ENCODE measurements at regions not wholly inside any gene's neighbourhood (a gene's known extent, or its start where the extent isn't known, plus 50 kb on each side); places are given as distances from the start of the nearest gene placed in this dataset.

DNA sequence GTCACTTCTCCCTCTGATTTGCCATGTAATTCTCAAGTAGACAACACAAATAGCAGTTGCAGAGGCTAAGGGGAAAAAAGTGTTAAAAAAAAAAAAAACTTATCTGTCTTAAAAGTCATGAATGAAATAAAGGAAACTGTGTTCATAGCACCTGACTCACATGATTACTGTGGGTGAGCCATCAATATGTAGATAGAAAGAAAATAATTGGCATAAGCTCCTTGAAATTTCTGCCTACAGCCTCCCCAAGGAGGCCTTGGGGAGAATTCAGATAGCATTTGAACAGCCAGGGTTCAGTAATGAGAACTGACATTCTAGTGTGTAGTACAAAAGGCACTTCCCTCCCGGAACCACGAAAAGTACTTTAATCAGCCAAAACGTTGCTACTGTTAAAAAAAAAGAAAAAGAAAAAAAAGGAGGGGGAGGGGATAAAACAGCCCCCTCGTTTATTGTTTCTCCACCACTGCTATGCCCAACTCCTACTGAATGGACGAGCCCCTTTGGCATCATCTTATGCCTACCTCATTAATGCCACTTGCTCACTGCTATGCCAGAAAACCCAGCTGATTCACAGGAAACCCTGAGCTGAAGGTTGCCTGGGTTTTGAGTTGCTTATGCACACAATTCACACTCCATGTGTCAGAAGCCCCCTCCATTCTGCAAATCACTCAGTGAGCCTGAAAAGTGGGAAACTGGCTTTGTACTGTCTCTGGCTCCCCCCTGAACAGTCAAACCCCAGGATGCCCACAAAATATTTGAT lies 65.5 kb upstream of the KLF7 start:
- TF ChIP-seq, protein P1, sequence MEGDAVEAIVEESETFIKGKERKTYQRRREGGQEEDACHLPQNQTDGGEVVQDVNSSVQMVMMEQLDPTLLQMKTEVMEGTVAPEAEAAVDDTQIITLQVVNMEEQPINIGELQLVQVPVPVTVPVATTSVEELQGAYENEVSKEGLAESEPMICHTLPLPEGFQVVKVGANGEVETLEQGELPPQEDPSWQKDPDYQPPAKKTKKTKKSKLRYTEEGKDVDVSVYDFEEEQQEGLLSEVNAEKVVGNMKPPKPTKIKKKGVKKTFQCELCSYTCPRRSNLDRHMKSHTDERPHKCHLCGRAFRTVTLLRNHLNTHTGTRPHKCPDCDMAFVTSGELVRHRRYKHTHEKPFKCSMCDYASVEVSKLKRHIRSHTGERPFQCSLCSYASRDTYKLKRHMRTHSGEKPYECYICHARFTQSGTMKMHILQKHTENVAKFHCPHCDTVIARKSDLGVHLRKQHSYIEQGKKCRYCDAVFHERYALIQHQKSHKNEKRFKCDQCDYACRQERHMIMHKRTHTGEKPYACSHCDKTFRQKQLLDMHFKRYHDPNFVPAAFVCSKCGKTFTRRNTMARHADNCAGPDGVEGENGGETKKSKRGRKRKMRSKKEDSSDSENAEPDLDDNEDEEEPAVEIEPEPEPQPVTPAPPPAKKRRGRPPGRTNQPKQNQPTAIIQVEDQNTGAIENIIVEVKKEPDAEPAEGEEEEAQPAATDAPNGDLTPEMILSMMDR (IDR thresholded peaks at IDR 0.05), result no peak
- no peak for TF ChIP-seq POLR2A (IDR thresholded peaks at IDR 0.05)

Data from lower leg skin (tissue), 3 donors.